ENCODE measurements at regions not wholly inside any gene's neighbourhood (a gene's known extent, or its start where the extent isn't known, plus 50 kb on each side); places are given as distances from the start of the nearest gene placed in this dataset.

- DNase-seq (ENCODE audit: low spot score in 2 of 2), result no peak
- no peak overlapping the region for H3K4me3 ChIP-seq (ENCODE audit: low read depth, poor library complexity, severe bottlenecking)
- WGBS, 2 donors, result 71 to 74% methylated on average over 3 of the region's 3 CpGs
- TF ChIP-seq POLR2A (IDR thresholded peaks at IDR 0.05) (no peak), CTCF (IDR thresholded peaks at IDR 0.05) (no peak)
- intact Hi-C loops (cut with DNase I; ENCODE audit: low total_unique reads), result no loop called here
These were observed 355.8 kb upstream of the SASH1 start for GRCh38 chr6:147986846-147987245.

- DNase-seq (ENCODE audit: low spot score in 2 of 2), result no peak
- TF ChIP-seq POLR2A (IDR thresholded peaks at IDR 0.05) (no peak), CTCF (IDR thresholded peaks at IDR 0.05) (no peak)
- intact Hi-C loops (cut with DNase I; ENCODE audit: low total_unique reads), result no loop called here
- WGBS, 2 donors, result 92% methylated on average over 2 of the region's 2 CpGs
- H3K4me3 ChIP-seq (ENCODE audit: low read depth, poor library complexity, severe bottlenecking), result no peak overlapping the region
These were observed 352.5 kb upstream of the SASH1 start for GRCh38 chr6:147990159-147990558.

DNA sequence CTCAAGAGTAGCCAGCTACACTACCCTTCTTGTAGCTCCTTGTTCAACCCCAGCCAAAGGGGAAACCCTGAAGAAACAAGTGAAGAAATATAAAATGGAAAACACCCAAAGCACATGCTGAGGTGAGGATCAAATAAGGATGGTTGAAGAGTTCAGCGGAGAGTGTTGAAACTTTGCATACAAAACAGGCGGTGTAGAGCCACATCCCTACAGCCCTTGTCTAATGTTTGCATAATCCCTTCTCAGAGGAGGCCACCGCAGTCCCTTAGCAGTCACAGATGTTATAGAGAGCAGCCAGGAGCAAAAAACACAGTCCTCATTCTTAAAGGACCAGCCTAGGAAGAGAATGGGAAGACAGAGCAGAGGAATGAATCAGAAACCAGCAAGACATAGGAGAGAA, 350.7 kb upstream of the SASH1 start:
- intact Hi-C loops (cut with DNase I; ENCODE audit: low total_unique reads), result no loop called here
- DNase-seq (ENCODE audit: low spot score in 2 of 2), result no peak
- 82 to 89% methylated on average over 3 of the region's 3 CpGs for WGBS, 2 donors
- TF ChIP-seq POLR2A (IDR thresholded peaks at IDR 0.05) (no peak), CTCF (IDR thresholded peaks at IDR 0.05) (no peak)
- no peak overlapping the region for H3K4me3 ChIP-seq (ENCODE audit: low read depth, poor library complexity, severe bottlenecking)

DNA sequence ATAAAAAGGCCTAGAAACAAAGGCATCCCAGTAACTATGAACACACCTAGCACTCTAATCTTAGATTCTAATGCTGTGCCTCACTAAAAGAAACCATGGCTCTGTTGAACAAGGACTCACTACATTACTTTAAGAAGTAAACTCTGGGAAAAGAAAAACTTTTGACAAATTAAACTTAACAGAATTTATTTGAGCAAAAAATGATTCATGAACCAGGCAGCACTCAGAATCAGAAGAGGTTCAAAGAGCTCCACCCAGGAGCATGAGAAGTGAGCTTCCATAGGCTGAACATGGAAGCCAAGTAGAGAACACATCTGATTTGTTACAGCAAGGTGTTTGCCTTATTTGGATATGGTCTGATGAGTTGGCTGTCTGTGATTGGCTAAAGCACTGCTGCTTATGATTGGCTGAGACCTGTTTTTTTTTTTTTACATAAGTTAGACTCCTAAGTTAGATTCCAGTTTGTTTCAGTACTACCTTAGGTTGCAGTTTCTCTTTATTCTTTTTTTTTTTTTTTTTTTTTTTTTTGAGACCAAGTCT, 343.6 kb upstream of the SASH1 start:
- H3K4me3 ChIP-seq (ENCODE audit: low read depth, poor library complexity, severe bottlenecking), result no peak overlapping the region
- no peak for DNase-seq (ENCODE audit: low spot score in 2 of 2)
- intact Hi-C loops (cut with DNase I; ENCODE audit: low total_unique reads), result no loop called here
- no peak for TF ChIP-seq POLR2A (IDR thresholded peaks at IDR 0.05)
- no peak for TF ChIP-seq CTCF (IDR thresholded peaks at IDR 0.05)

DNA sequence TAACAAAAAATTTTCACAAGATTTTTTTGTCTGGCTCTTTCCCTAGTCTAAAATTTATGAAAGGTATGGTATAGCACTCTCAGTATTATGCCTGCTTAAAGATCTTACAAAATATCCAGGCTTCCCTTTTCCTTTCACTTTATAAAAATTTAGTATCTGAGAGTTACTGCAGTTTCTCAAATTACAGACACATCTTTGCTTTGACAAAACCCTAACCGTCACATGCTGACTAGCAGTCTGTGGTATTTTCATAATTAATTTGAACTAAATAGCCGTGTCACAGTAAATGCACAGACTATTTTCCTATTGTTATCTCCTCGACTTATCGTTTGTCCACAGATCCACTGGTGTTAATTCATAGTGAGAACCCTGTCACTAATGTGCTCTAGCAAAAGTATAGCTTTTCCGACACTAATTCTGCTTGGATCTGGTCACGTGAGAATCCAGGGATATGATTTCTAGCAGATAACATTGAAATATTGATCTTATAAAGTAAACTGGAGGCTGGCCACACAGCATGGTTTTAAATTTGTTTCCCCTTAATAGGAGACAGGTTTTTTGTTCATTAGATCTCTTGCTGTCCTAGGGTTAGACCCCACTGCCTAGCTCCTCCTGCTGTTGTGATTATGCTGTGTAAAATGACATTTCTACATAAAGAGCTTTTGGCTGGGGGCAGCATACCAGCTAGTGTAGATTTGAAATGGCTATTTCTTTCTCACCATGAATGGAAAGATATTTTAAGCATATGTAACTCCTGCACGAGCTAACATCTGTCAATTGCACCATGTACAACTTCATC, 340.6 kb upstream of the SASH1 start:
- no peak overlapping the region for H3K4me3 ChIP-seq (ENCODE audit: low read depth, poor library complexity, severe bottlenecking)
- intact Hi-C loops (cut with DNase I; ENCODE audit: low total_unique reads), result no loop called here
- DNase-seq (ENCODE audit: low spot score in 2 of 2), result no peak

More for the DNA sequence above, 340.6 kb upstream of the SASH1 start:
- 60 to 71% methylated on average over 7 of the region's 7 CpGs for WGBS, 2 donors
- no peak for TF ChIP-seq POLR2A (IDR thresholded peaks at IDR 0.05)
- TF ChIP-seq CTCF (IDR thresholded peaks at IDR 0.05), result no peak
